IMR-90 (cell line): ENCODE measurements at regions not wholly inside any gene's neighbourhood (a gene's known extent, or its start where the extent isn't known, plus 50 kb on each side); places are given as distances from the start of the nearest gene placed in this dataset.

ENCODE experiments used
- ATAC-seq: fragments of 200-7000 bp; cut with Tn5 transposase; 2 replicates; pipeline ENCODE4 v1.9.1; 2020; ENCODE audit warnings: low read depth, mild to moderate bottlenecking, moderate library complexity
- BruUV-seq: library from RNA; stranded (reverse); fragments of 400-500 nt; replicated peaks from 2 replicates; lab custom pipeline; 2021; lab: Mats Ljungman, UMichigan
- CTCF ChIA-PET: fragments of 300-600 bp; formaldehyde crosslinking; extraction: SDS; loops from one replicate; lab custom pipeline; 2021; ENCODE audit warnings: antibody characterized with exemption; lab: Yijun Ruan, JAX
- POLR2A ChIA-PET: fragments of 300-600 bp; sonication (Branson Sonifier 250); formaldehyde crosslinking; loops from one replicate; lab custom pipeline; 2022; ENCODE audit warnings: antibody characterized with exemption; ENCODE audit not compliant: unreplicated experiment; lab: Charles Lee
- DNase-seq: peaks from one replicate; pipeline ENCODE4 v3.0.0; 2013
- H2AFZ ChIP-seq: replicated peaks from 2 replicates; pipeline ENCODE3; 2013; ENCODE audit warnings: low read length, mild to moderate bottlenecking; ENCODE audit not compliant: poor library complexity
- H2AK5ac ChIP-seq: 2 replicates; pipeline ENCODE4 v1.6.1; 2013; ENCODE audit warnings: low read depth, low read length, inconsistent platforms
- H2AK9ac ChIP-seq: replicated peaks from 2 replicates; pipeline ENCODE3; 2013; ENCODE audit warnings: mild to moderate bottlenecking, low read depth, low read length, moderate library complexity; ENCODE audit not compliant: poor library complexity
- H2BK120ac ChIP-seq: 2 replicates; pipeline ENCODE4 v1.6.1; 2013; ENCODE audit warnings: low read depth, low read length, inconsistent platforms
- H2BK15ac ChIP-seq: 3 replicates; pipeline ENCODE4 v1.6.1; 2013; ENCODE audit warnings: low read depth, low read length, inconsistent platforms
- H2BK20ac ChIP-seq: 2 replicates; pipeline ENCODE4 v1.6.1; 2013; ENCODE audit warnings: low read depth, mild to moderate bottlenecking, inconsistent platforms, low read length, moderate library complexity
- H2BK5ac ChIP-seq: 2 replicates; pipeline ENCODE4 v1.6.1; 2013; ENCODE audit warnings: mild to moderate bottlenecking, low read depth, low read length, inconsistent platforms; ENCODE audit not compliant: poor library complexity, severe bottlenecking
- H3K14ac ChIP-seq: replicated peaks from 2 replicates; pipeline ENCODE4 v1.6.1; 2013; ENCODE audit warnings: low read depth, low read length, inconsistent platforms
- H3K18ac ChIP-seq: 2 replicates; pipeline ENCODE4 v1.6.1; 2013; ENCODE audit warnings: low read depth, low read length, control low read depth
- H3K23ac ChIP-seq: 2 replicates; pipeline ENCODE4 v1.6.1; 2013; ENCODE audit warnings: low read depth, low read length, inconsistent platforms
- H3K27ac ChIP-seq: 2 replicates; pipeline ENCODE4 v1.5.1; 2013; ENCODE audit warnings: mild to moderate bottlenecking, control low read depth, low read length; ENCODE audit not compliant: insufficient read depth
- H3K27me3 ChIP-seq: 2 replicates; pipeline ENCODE4 v1.6.1; 2013; ENCODE audit warnings: low read length; ENCODE audit not compliant: control insufficient read depth, insufficient read depth
- H3K36me3 ChIP-seq: 2 replicates; pipeline ENCODE4 v1.6.1; 2013; ENCODE audit warnings: low read length, mixed read lengths; ENCODE audit not compliant: control insufficient read depth, insufficient read depth
- H3K4ac ChIP-seq: 2 replicates; pipeline ENCODE4 v1.6.1; 2013; ENCODE audit warnings: low read depth, low read length, inconsistent platforms
- H3K4me1 ChIP-seq: 2 replicates; pipeline ENCODE4 v1.6.1; 2013; ENCODE audit warnings: low read length, mixed read lengths; ENCODE audit not compliant: control insufficient read depth, insufficient read depth
- H3K4me2 ChIP-seq: 2 replicates; pipeline ENCODE4 v1.6.1; 2013; ENCODE audit warnings: low read depth, mild to moderate bottlenecking, control low read depth, low read length, moderate library complexity
- H3K4me3 ChIP-seq: 2 replicates; pipeline ENCODE4 v1.5.1; 2013; ENCODE audit warnings: low read depth, mild to moderate bottlenecking, control low read depth, low read length, moderate library complexity; ENCODE audit not compliant: insufficient read depth
- H3K56ac ChIP-seq: 2 replicates; pipeline ENCODE4 v1.6.1; 2013; ENCODE audit warnings: low read length, inconsistent platforms; ENCODE audit not compliant: insufficient read depth; ENCODE audit errors: extremely low read depth
- H3K79me1 ChIP-seq, 2 experiments: 2 replicates each; pipeline ENCODE4 v1.6.1; 2013; ENCODE audit warnings: low read length in 2 of 2, inconsistent platforms in 1 of 2, low read depth in 1 of 2
- H3K9ac ChIP-seq: 2 replicates; pipeline ENCODE4 v1.6.1; 2013; ENCODE audit warnings: low read depth, low read length, control low read depth
- H3K9me1 ChIP-seq: 2 replicates; pipeline ENCODE4 v1.6.1; 2013; ENCODE audit warnings: low read length, inconsistent platforms; ENCODE audit not compliant: insufficient read depth
- H3K9me3 ChIP-seq: 2 replicates; pipeline ENCODE4 v1.6.1; 2013; ENCODE audit warnings: low read length; ENCODE audit not compliant: control insufficient read depth, insufficient read depth
- H4K20me1 ChIP-seq: 2 replicates; pipeline ENCODE4 v1.6.1; 2013; ENCODE audit warnings: low read length, inconsistent platforms; ENCODE audit not compliant: insufficient read depth
- H4K5ac ChIP-seq: 2 replicates; pipeline ENCODE4 v1.6.1; 2013; ENCODE audit warnings: mild to moderate bottlenecking, low read depth, low read length, control low read depth
- H4K8ac ChIP-seq, 2 experiments: 2 replicates each; pipeline ENCODE4 v1.6.1; 2013; ENCODE audit warnings: low read depth in 2 of 2, low read length in 2 of 2, control low read depth in 1 of 2, inconsistent platforms in 1 of 2
- H4K91ac ChIP-seq: 2 replicates; pipeline ENCODE4 v1.6.1; 2013; ENCODE audit warnings: low read depth, low read length, inconsistent platforms; ENCODE audit not compliant: insufficient read depth
- BHLHE40 ChIP-seq: fragments of 150-350 bp; IDR thresholded peaks from 2 replicates; pipeline ENCODE4 v1.6.1; 2016; ENCODE audit warnings: mild to moderate bottlenecking, low read depth, low read length
- CEBPB ChIP-seq: IDR thresholded peaks from 2 replicates; pipeline ENCODE4 v1.6.1; 2012; ENCODE audit warnings: low read depth, low read length, improper control_type of control experiment
- CHD1 ChIP-seq: IDR thresholded peaks from 2 replicates; pipeline ENCODE4 v1.6.1; 2012; ENCODE audit warnings: low read depth, low read length, improper control_type of control experiment
- FOS ChIP-seq: fragments of 150-350 bp; IDR thresholded peaks from 2 replicates; pipeline ENCODE4 v1.6.1; 2016; ENCODE audit warnings: low read depth, low read length
- MAFK ChIP-seq: IDR thresholded peaks from 2 replicates; pipeline ENCODE4 v1.6.1; 2012; ENCODE audit warnings: low read depth, low read length, improper control_type of control experiment
- MAZ ChIP-seq: IDR thresholded peaks from 2 replicates; pipeline ENCODE4 v1.6.1; 2012; ENCODE audit warnings: low read depth, mild to moderate bottlenecking, low read length, improper control_type of control experiment, moderate library complexity, borderline replicate concordance
- MXI1 ChIP-seq: IDR thresholded peaks from 2 replicates; pipeline ENCODE4 v1.6.1; 2012; ENCODE audit warnings: low read depth, mild to moderate bottlenecking, low read length, moderate library complexity, borderline replicate concordance
- NFE2L2 ChIP-seq: fragments of 150-350 bp; IDR thresholded peaks from 2 replicates; pipeline ENCODE4 v1.6.1; 2016; ENCODE audit warnings: low read depth, mild to moderate bottlenecking, low read length
- POLR2A ChIP-seq: IDR thresholded peaks from 2 replicates; pipeline ENCODE4 v1.6.1; 2012; ENCODE audit warnings: mild to moderate bottlenecking, low read depth, low read length
- RAD21 ChIP-seq: IDR thresholded peaks from 2 replicates; pipeline ENCODE4 v1.6.1; 2012; ENCODE audit warnings: low read length, improper control_type of control experiment
- RCOR1 ChIP-seq: IDR thresholded peaks from 2 replicates; pipeline ENCODE4 v1.6.1; 2012; ENCODE audit warnings: mild to moderate bottlenecking, low read length, improper control_type of control experiment; ENCODE audit not compliant: insufficient replicate concordance
- RFX5 ChIP-seq: IDR thresholded peaks from 2 replicates; pipeline ENCODE4 v1.8.0; 2012; ENCODE audit warnings: low read depth, mild to moderate bottlenecking, low read length, moderate library complexity
- SMC3 ChIP-seq: fragments of 150-350 bp; IDR thresholded peaks from 2 replicates; pipeline ENCODE4 v1.6.1; 2016; ENCODE audit warnings: low read depth, mild to moderate bottlenecking, antibody characterized with exemption, low read length, moderate library complexity
- WGBS, 2 experiments: methylation state at CpG; one replicate each; pipeline versions ENCODE4 v1.1.5 to v1.1.7; 2013; ENCODE audit warnings: missing lambda C conversion rate in 2 of 2; ENCODE audit not compliant: insufficient read length in 1 of 2; ENCODE audit errors: extremely low coverage in 2 of 2; 5-methylcytosine and 5-hydroxymethylcytosine counted together
- dilution Hi-C: fragments of 300-500 bp; cut with HindIII; formaldehyde crosslinking; loops from one replicate; pipeline ENCODE4 v1.14.3; 2018; ENCODE audit warnings: low sequenced_read_pairs; ENCODE audit not compliant: unreplicated experiment
- in situ Hi-C: fragments of 300-500 bp; cut with MboI; formaldehyde crosslinking; loops from 3 replicates; pipeline ENCODE4 v1.14.3; 2019; ENCODE audit warnings: low sequenced_read_pairs, inconsistent platforms, mixed read lengths
- intact Hi-C: fragments of 100-400 bp; cut with micrococcal nuclease; formaldehyde crosslinking; loops from 2 replicates; pipeline ENCODE4 v1.10.0; 2022
- TF ChIP-seq, protein P1 (sequence below): fragments of 150-350 bp; IDR thresholded peaks from 2 replicates; pipeline ENCODE4 v1.6.1; 2016; ENCODE audit warnings: low read depth, mild to moderate bottlenecking, low read length, moderate library complexity, borderline replicate concordance
- TF ChIP-seq, protein P2 (sequence below): fragments of 150-350 bp; IDR thresholded peaks from 2 replicates; pipeline ENCODE4 v1.6.1; 2017; ENCODE audit warnings: mild to moderate bottlenecking, antibody characterized with exemption, low read length, low read depth
- TF ChIP-seq, protein P3 (sequence below): conservative IDR thresholded peaks from 2 replicates; pipeline ENCODE4 v1.5.1; 2012; ENCODE audit warnings: mild to moderate bottlenecking, low read depth, low read length, improper control_type of control experiment

DNA sequence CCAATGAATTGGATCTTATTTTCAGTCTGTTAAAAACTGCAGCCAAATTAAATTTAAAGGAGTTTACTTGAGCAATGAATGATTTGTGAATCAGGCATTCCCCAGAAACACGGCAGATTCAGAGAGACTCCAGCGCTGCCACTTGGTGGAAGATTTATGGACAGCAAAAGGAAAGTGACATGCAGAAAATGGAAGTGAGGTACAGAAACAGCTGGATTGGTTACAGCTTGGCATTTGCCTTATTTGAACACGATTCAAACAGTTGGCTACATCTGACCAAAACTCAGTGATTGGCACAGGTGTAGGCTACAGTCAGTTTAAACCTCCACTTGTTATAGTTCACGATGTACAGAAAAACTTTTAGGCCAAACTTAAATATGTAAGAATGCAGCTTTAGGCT lies 257.6 kb upstream of the IMPG1 start:
- no peak overlapping the region for H2AK5ac ChIP-seq
- WGBS, 2 experiments = 67% methylated on average over 2 of the region's 4 CpGs; no CpG with 5 or more reads in 1 of the 2 experiments
- H4K91ac ChIP-seq = no peak overlapping the region
- no peak overlapping the region for H3K27ac ChIP-seq
- ATAC-seq (no peak), DNase-seq (no peak)
- in situ Hi-C loops (no loop called here), dilution Hi-C loops (no loop called here), intact Hi-C loops (no loop called here)
- no peak overlapping the region for H3K4me3 ChIP-seq
- no peak overlapping the region for H2BK15ac ChIP-seq
- no peak overlapping the region for H4K8ac ChIP-seq
- no peak overlapping the region for H3K4ac ChIP-seq
- H3K9me1 ChIP-seq = no peaks in the 10 kb centered on the region
- no peaks in the 10 kb centered on the region for H3K27me3 ChIP-seq
- no peak overlapping the region for H2BK120ac ChIP-seq
- no peak overlapping the region for H3K9ac ChIP-seq
- no peak overlapping the region for H2AK9ac ChIP-seq
- CTCF ChIA-PET = no interaction called here
- BruUV-seq = no TSS peak
- H3K23ac ChIP-seq = no peak overlapping the region
- no peaks in the 10 kb centered on the region for H3K9me3 ChIP-seq
- no peak overlapping the region for H4K5ac ChIP-seq
- H2AFZ ChIP-seq = no peak overlapping the region
- H3K4me2 ChIP-seq = no peak overlapping the region
- TF ChIP-seq, protein P1, sequence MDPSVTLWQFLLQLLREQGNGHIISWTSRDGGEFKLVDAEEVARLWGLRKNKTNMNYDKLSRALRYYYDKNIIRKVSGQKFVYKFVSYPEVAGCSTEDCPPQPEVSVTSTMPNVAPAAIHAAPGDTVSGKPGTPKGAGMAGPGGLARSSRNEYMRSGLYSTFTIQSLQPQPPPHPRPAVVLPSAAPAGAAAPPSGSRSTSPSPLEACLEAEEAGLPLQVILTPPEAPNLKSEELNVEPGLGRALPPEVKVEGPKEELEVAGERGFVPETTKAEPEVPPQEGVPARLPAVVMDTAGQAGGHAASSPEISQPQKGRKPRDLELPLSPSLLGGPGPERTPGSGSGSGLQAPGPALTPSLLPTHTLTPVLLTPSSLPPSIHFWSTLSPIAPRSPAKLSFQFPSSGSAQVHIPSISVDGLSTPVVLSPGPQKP = no peak
- TF ChIP-seq POLR2A (no peak), RAD21 (no peak), RCOR1 (no peak), MXI1 (no peak), RFX5 (no peak), MAZ (no peak), SMC3 (no peak), MAFK (no peak), FOS (no peak), NFE2L2 (no peak), BHLHE40 (no peak), CHD1 (no peak), CEBPB (no peak)
- TF ChIP-seq, protein P2, sequence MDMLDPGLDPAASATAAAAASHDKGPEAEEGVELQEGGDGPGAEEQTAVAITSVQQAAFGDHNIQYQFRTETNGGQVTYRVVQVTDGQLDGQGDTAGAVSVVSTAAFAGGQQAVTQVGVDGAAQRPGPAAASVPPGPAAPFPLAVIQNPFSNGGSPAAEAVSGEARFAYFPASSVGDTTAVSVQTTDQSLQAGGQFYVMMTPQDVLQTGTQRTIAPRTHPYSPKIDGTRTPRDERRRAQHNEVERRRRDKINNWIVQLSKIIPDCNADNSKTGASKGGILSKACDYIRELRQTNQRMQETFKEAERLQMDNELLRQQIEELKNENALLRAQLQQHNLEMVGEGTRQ = no peak
- TF ChIP-seq, protein P3, sequence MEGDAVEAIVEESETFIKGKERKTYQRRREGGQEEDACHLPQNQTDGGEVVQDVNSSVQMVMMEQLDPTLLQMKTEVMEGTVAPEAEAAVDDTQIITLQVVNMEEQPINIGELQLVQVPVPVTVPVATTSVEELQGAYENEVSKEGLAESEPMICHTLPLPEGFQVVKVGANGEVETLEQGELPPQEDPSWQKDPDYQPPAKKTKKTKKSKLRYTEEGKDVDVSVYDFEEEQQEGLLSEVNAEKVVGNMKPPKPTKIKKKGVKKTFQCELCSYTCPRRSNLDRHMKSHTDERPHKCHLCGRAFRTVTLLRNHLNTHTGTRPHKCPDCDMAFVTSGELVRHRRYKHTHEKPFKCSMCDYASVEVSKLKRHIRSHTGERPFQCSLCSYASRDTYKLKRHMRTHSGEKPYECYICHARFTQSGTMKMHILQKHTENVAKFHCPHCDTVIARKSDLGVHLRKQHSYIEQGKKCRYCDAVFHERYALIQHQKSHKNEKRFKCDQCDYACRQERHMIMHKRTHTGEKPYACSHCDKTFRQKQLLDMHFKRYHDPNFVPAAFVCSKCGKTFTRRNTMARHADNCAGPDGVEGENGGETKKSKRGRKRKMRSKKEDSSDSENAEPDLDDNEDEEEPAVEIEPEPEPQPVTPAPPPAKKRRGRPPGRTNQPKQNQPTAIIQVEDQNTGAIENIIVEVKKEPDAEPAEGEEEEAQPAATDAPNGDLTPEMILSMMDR = no peak
- no peak overlapping the region for H3K56ac ChIP-seq
- no peak overlapping the region for H2BK20ac ChIP-seq
- H2BK5ac ChIP-seq = no peak overlapping the region
- H3K18ac ChIP-seq = no peak overlapping the region
- H3K4me1 ChIP-seq = no peaks in the 10 kb centered on the region
- no peaks in the 10 kb centered on the region for H3K79me1 ChIP-seq
- no peaks in the 10 kb centered on the region for H3K36me3 ChIP-seq
- no peak overlapping the region for H3K14ac ChIP-seq
- no peaks in the 10 kb centered on the region for H4K20me1 ChIP-seq
- POLR2A ChIA-PET = no interaction called here
